GM12878 (cell line): ENCODE measurements at regions not wholly inside any gene's neighbourhood (a gene's known extent, or its start where the extent isn't known, plus 50 kb on each side); places are given as distances from the start of the nearest gene placed in this dataset.

ENCODE experiments used
- ATAC-seq: fragments of 200-7000 bp; cut with Tn5 transposase; 3 replicates; pipeline ENCODE4 v1.9.1; 2020; ENCODE audit warnings: mild to moderate bottlenecking, moderate library complexity
- BruUV-seq: library from RNA; stranded (reverse); fragments of 400-500 nt; replicated peaks from 2 replicates; lab custom pipeline; 2021; lab: Mats Ljungman, UMichigan
- CTCF ChIA-PET: fragments of 300-600 bp; sonication (Branson Sonifier 250); formaldehyde crosslinking; extraction: SDS; loops from one replicate; lab custom pipeline; 2021; ENCODE audit warnings: inconsistent platforms; lab: Yijun Ruan, JAX
- POLR2A ChIA-PET: fragments of 350-600 bp; formaldehyde crosslinking; extraction: SDS; loops from one replicate; lab custom pipeline; 2021; ENCODE audit warnings: inconsistent platforms; lab: Charles Lee
- RAD21 ChIA-PET: fragments of 300-600 bp; sonication (Branson Sonifier 250); formaldehyde crosslinking; loops from one replicate; lab custom pipeline; 2023; ENCODE audit warnings: antibody characterized with exemption; ENCODE audit not compliant: unreplicated experiment; lab: Charles Lee
- SMC1A ChIA-PET: fragments of 300-600 bp; sonication (Branson Sonifier 250); formaldehyde crosslinking; loops from one replicate; lab custom pipeline; 2023; ENCODE audit not compliant: unreplicated experiment, uncharacterized antibody; lab: Charles Lee
- DNase-seq: peaks from one replicate; pipeline ENCODE4 v3.0.0-alpha.2; 2011; ENCODE audit warnings: low read depth, low spot score
- FAIRE-seq: peaks from 3 replicates; lab custom pipeline; 2011; peaks lifted over from hg19 to GRCh38; lab: Jason Lieb, UNC
- H2AFZ ChIP-seq: 2 replicates; pipeline ENCODE4 v1.6.0; 2011; ENCODE audit warnings: low read depth, low read length, control low read depth; ENCODE audit not compliant: control insufficient read depth
- H3K27ac ChIP-seq: 2 replicates; pipeline ENCODE4 v1.5.1; 2011; ENCODE audit warnings: control low read depth; ENCODE audit not compliant: control insufficient read depth, insufficient read depth
- H3K27me3 ChIP-seq, 2 experiments: replicated peaks in 1 of 2; 2 replicates each; pipeline versions ENCODE4 v1.6.0 to v1.6.1; 2011; ENCODE audit warnings: low read length in 1 of 2; ENCODE audit not compliant: control insufficient read depth in 2 of 2, insufficient read depth in 2 of 2
- H3K36me3 ChIP-seq, 2 experiments: 2 replicates each; pipeline ENCODE4 v1.5.1; 2011; ENCODE audit warnings: low read length in 1 of 2; ENCODE audit not compliant: control insufficient read depth in 2 of 2, insufficient read depth in 2 of 2
- H3K4me1 ChIP-seq: 2 replicates; pipeline ENCODE4 v1.6.1; 2011; ENCODE audit warnings: mild to moderate bottlenecking, low read length, moderate library complexity, mixed read lengths; ENCODE audit not compliant: control insufficient read depth, insufficient read depth
- H3K4me2 ChIP-seq: 2 replicates; pipeline ENCODE4 v1.6.0; 2011; ENCODE audit warnings: control low read depth; ENCODE audit not compliant: control insufficient read depth, insufficient read depth
- H3K4me3 ChIP-seq: fragments of 200-600 bp; sonication (generic); 2 replicates; pipeline ENCODE4 v1.5.1; 2016
- H3K79me2 ChIP-seq: 2 replicates; pipeline ENCODE4 v1.6.0; 2011; ENCODE audit warnings: low read length; ENCODE audit not compliant: control insufficient read depth, insufficient read depth
- H3K9ac ChIP-seq: 2 replicates; pipeline ENCODE4 v1.8.0; 2011; ENCODE audit warnings: low read length, control low read depth, mixed read lengths; ENCODE audit not compliant: control insufficient read depth, insufficient read depth
- H3K9me3 ChIP-seq: replicated peaks from 3 replicates; pipeline ENCODE4 v1.5.1; 2011; ENCODE audit warnings: mild to moderate bottlenecking, low read length; ENCODE audit not compliant: control insufficient read depth, insufficient read depth
- H4K20me1 ChIP-seq: 2 replicates; pipeline ENCODE4 v1.6.0; 2011; ENCODE audit not compliant: control insufficient read depth, insufficient read depth
- GATAD2B ChIP-seq: fragments of 450-650 bp; conservative IDR thresholded peaks from 2 replicates; pipeline ENCODE4 v1.6.1; 2017; ENCODE audit warnings: low read depth, mild to moderate bottlenecking, moderate library complexity
- HDAC6 ChIP-seq: fragments of 200-600 bp; sonication (generic); IDR thresholded peaks from one replicate; pipeline ENCODE4 v1.8.0; 2017; ENCODE audit warnings: antibody characterized with exemption; ENCODE audit not compliant: unreplicated experiment
- HDGF ChIP-seq: fragments of 450-650 bp; IDR thresholded peaks from 2 replicates; pipeline ENCODE4 v1.6.1; 2016; ENCODE audit warnings: antibody characterized with exemption
- PKNOX1 ChIP-seq: fragments of 450-650 bp; IDR thresholded peaks from 2 replicates; pipeline ENCODE4 v1.6.1; 2016; ENCODE audit warnings: mild to moderate bottlenecking
- SRF ChIP-seq, 2 experiments: IDR thresholded peaks; 2 replicates each; pipeline ENCODE4 v1.6.1; 2011; ENCODE audit warnings: low read depth in 2 of 2, low read length in 2 of 2, mild to moderate bottlenecking in 1 of 2, moderate library complexity in 1 of 2
- SUPT20H ChIP-seq: IDR thresholded peaks from 2 replicates; pipeline ENCODE4 v1.6.1; 2011; ENCODE audit warnings: low read depth, mild to moderate bottlenecking, low read length, moderate library complexity, borderline replicate concordance; ENCODE audit not compliant: control insufficient read depth
- TAF1 ChIP-seq: IDR thresholded peaks from 2 replicates; pipeline ENCODE4 v1.6.1; 2011; ENCODE audit warnings: mild to moderate bottlenecking, low read depth, low read length, borderline replicate concordance
- TCF7 ChIP-seq: IDR thresholded peaks from 2 replicates; pipeline ENCODE4 v1.6.1; 2014; ENCODE audit warnings: antibody characterized with exemption, borderline replicate concordance
- ZBTB33 ChIP-seq: fragments of 450-650 bp; IDR thresholded peaks from 2 replicates; pipeline ENCODE4 v1.6.1; 2017; ENCODE audit warnings: mild to moderate bottlenecking
- ZNF592 ChIP-seq: fragments of 450-650 bp; IDR thresholded peaks from 2 replicates; pipeline ENCODE4 v1.6.1; 2017; ENCODE audit warnings: mild to moderate bottlenecking, moderate library complexity
- ZZZ3 ChIP-seq: IDR thresholded peaks from 2 replicates; pipeline ENCODE4 v1.6.1; 2011; ENCODE audit warnings: low read depth; ENCODE audit not compliant: control insufficient read depth, insufficient read length
- WGBS: methylation state at CpG from one replicate; pipeline ENCODE4 v1.1.6; 2016; ENCODE audit warnings: low lambda C conversion rate; ENCODE audit not compliant: insufficient replicate concordance, insufficient coverage; ENCODE audit errors: missing lambda C conversion rate; 5-methylcytosine and 5-hydroxymethylcytosine counted together
- in situ Hi-C: fragments of 300-500 bp; cut with MboI; formaldehyde crosslinking; loops from 9 replicates; pipeline ENCODE4 v1.14.3; 2018; ENCODE audit warnings: mixed read lengths
- intact Hi-C: fragments of 100-400 bp; cut with micrococcal nuclease; formaldehyde crosslinking; loops from one replicate; pipeline ENCODE4 v1.14.2; 2022; ENCODE audit not compliant: unreplicated experiment

GRCh38 chr10:44715136-44715535 is 196.0 kb upstream of the TMEM72 start:
- ChIA-PET CTCF (no interaction called here), SMC1A (interaction anchor here (0.6 kb wide), 1 partner anchor 151 kb away, joined by 3 read pairs; no protein-coding TSS in a partner anchor), RAD21 (no interaction called here), POLR2A (no interaction called here)
- H3K4me1 ChIP-seq = no peaks in the 10 kb centered on the region
- no peaks in the 10 kb centered on the region for H3K79me2 ChIP-seq
- no TSS peak for BruUV-seq
- H4K20me1 ChIP-seq = no peaks in the 10 kb centered on the region
- in situ Hi-C loops = no loop called here
- no peaks in the 10 kb centered on the region for H3K36me3 ChIP-seq
- WGBS = 23% methylated on average over 5 of the region's 5 CpGs
- H3K9ac ChIP-seq = no peak overlapping the region
- no peak overlapping the region for H3K27ac ChIP-seq
- DNase-seq (no peak), ATAC-seq (no peak), FAIRE-seq (no peak)
- no peak overlapping the region for H3K4me3 ChIP-seq
- TF ChIP-seq ZZZ3 = no peak
- no peak for TF ChIP-seq TAF1
- TF ChIP-seq SRF (IDR thresholded peaks at IDR 0.05; ENCODE audit: low read depth in 2 of 2, low read length in 2 of 2) = no peak
- no peaks in the 10 kb centered on the region; a peak in 1 of 4 replicates for H3K27me3 ChIP-seq
- intact Hi-C loops = no loop called here
- H3K4me2 ChIP-seq = no peak overlapping the region
- H2AFZ ChIP-seq = no peak overlapping the region
- H3K9me3 ChIP-seq = no peaks in the 10 kb centered on the region

- H3K9me3 ChIP-seq = no peaks in the 10 kb centered on the region
- WGBS = 38% methylated on average over 4 of the region's 4 CpGs
- ATAC-seq = no peak
- ChIA-PET CTCF (no interaction called here), RAD21 (no interaction called here), SMC1A (no interaction called here), POLR2A (no interaction called here)
- H3K4me1 ChIP-seq = no peaks in the 10 kb centered on the region
- no peaks in the 10 kb centered on the region for H4K20me1 ChIP-seq
- no peak overlapping the region for H3K4me3 ChIP-seq
- no peaks in the 10 kb centered on the region for H3K79me2 ChIP-seq
- no TSS peak for BruUV-seq
- no peak for DNase-seq
- no peak overlapping the region for H3K9ac ChIP-seq
- in situ Hi-C loops = no loop called here
- no peaks in the 10 kb centered on the region; a peak in 1 of 4 replicates for H3K27me3 ChIP-seq
- no peak overlapping the region for H2AFZ ChIP-seq
- no peak for FAIRE-seq
- intact Hi-C loops = no loop called here
- no peak overlapping the region for H3K27ac ChIP-seq
- H3K36me3 ChIP-seq = no peaks in the 10 kb centered on the region
- H3K4me2 ChIP-seq = no peak overlapping the region
- TF ChIP-seq HDGF (no peak), HDAC6 (no peak), PKNOX1 (no peak), GATAD2B (no peak), ZNF592 (no peak), TCF7 (no peak), SUPT20H (no peak), ZBTB33 (no peak)
Observed at GRCh38 chr10:44716470-44717015, 194.6 kb upstream of the TMEM72 start.
